Astrocyte of the cerebellum (primary cell): ENCODE measurements at regions not wholly inside any gene's neighbourhood (a gene's known extent, or its start where the extent isn't known, plus 50 kb on each side); places are given as distances from the start of the nearest gene placed in this dataset.

Experiments used
- DNase-seq: peaks from one replicate; pipeline ENCODE4 v3.0.0-alpha.2; 2011; ENCODE audit warnings: low read depth
- H3K4me3 ChIP-seq: 2 replicates; pipeline ENCODE4 v1.5.1; 2011; ENCODE audit warnings: mild to moderate bottlenecking, low read depth, low read length, moderate library complexity
- CTCF ChIP-seq: IDR thresholded peaks from 2 replicates; pipeline ENCODE4 v1.5.1; 2012; ENCODE audit warnings: low read length, low read depth, moderate library complexity, mild to moderate bottlenecking; ENCODE audit errors: missing control alignments
- in situ Hi-C: cut with HindIII; loops from 2 replicates; pipeline ENCODE4 v1.10.0; 2017; ENCODE audit warnings: low sequenced_read_pairs

DNA sequence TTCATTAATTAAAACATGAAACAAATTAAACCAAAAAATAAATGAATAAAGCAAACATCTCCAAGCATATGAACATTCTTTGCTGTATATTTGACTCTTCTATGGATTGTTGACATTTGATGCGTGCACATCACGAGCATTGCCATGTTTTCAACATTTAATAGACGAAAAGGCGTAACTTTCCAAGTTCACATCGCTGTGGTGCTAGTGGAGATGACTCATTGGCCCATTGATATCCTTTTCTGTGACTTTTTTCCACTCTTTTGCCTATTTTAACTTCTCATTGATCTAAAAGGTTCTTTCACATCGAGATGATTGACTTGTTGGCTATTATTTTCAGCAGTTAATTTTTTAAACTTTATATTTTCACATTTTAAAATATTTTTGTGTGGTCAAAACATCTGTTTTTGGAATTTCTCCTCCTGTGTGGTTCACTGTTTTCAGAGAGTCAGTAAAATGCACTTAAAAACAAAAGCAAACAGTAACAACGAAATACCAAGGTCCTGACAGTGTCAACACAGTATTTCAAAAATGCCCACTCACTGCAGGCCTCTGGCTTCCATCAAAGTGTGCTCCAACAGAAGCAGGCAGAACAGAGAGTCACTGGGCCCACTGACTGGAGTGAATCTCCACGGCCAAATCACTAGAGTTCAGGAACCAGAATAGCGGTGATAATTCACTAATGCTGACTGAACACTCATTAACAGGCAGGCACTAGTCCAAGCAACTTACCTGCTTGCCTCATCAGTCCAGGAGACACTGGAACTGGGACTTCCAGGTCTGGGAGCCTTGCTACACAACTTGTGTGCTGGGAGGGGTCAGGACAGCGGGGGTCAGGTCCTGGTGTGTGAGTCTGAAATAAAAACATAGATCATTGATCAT lies 372.2 kb upstream of the SMIM21 start:
- in situ Hi-C loops: no loop called here
- peak; percentile 31 for DNase-seq
- no peak for TF ChIP-seq CTCF
- no peak overlapping the region for H3K4me3 ChIP-seq

DNA sequence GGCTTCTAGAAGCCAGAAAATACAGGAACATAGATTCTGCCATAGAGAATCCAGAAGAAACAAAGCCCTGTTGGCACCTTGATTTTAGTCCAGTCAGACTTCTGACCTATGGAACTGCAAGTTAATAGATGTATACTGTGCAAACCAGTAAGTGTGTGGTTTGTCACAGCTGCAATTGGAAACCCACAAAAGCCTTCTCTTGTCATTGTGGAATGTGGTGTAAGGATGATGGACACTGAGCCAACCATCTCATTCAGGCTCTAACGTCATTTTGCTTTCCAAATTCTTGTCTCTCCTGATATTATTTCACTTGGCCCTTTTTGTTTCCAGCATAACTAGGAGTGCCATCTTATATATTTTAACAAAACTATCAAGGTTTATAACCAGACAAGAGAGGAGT lies 369.5 kb upstream of the SMIM21 start:
- TF ChIP-seq CTCF: no peak
- no peak for DNase-seq
- in situ Hi-C loops: no loop called here
- no peak overlapping the region for H3K4me3 ChIP-seq

DNA sequence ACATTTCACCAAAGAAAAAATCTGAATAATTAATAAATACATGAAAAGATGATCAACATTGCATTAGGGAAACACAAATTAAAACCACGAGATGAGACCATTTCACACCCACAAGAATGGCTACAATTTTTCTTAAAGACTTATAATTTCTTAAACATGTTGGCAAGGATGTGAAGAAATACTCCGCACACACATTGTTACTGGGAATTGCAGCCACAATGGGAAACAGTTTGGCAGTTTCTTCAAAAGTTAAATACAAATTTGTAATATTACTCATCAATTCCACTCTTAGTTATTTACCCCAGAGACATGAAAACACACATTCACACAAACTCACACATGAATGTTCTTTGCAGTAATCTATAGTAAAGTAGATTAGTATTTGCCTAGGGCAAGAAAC lies 363.3 kb upstream of the SMIM21 start:
- no peak for TF ChIP-seq CTCF
- DNase-seq: no peak
- in situ Hi-C loops: no loop called here
- no peak overlapping the region for H3K4me3 ChIP-seq

DNA sequence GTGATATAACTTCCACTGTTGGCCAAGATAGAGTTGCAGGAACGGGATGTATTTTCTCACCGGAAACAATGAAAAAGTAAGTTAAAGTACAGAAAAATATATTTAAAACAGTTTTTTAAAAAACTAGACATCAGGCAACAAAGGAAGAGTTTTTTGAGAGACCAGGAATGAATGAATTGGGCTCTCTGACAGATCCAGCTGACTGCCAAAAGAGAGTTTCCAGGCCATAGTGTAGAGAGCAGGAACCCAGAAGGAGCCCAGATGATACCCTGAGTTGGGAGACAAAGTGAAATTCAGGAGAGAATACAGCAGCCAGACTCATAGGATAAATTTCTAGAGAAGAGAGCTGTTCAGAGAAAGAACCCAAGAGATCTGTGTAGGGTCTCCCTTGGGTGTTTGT lies 362.6 kb upstream of the SMIM21 start:
- DNase-seq: no peak
- no peak overlapping the region for H3K4me3 ChIP-seq
- in situ Hi-C loops: no loop called here
- TF ChIP-seq CTCF: no peak

DNA sequence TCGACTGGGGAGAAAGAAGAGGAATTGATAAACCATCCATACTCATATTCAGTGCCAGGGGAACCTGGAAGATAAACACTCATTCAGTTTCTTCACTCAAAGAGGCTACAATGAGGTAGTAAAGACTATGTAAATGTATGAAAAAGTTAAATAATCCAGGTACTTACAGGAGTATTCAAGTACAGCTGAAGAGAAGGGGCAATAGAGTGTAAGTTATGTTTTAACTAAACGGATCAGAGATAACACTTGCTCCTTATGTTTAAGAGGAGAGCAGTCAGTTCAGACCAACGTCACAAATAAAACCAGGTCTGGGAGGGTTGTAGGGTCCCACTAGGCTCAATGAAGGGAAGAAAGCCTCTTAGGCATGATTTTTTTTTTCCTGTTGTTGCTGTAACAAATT lies 358.3 kb upstream of the SMIM21 start:
- DNase-seq: no peak
- in situ Hi-C loops: loop anchor here (5.0 kb wide), 1 partner anchor 51 kb away; no protein-coding TSS in a partner anchor
- H3K4me3 ChIP-seq: no peak overlapping the region
- TF ChIP-seq CTCF: no peak

- H3K4me3 ChIP-seq: no peak overlapping the region
- DNase-seq: no peak
- in situ Hi-C loops: loop anchor here (5.0 kb wide), 1 partner anchor 52 kb away; no protein-coding TSS in a partner anchor
- TF ChIP-seq CTCF: no peak
Measured at GRCh38 chr18:75785206-75785605, 357.7 kb upstream of the SMIM21 start.
